GM18505 (cell line): ENCODE measurements at regions not wholly inside any gene's neighbourhood (a gene's known extent, or its start where the extent isn't known, plus 50 kb on each side); places are given as distances from the start of the nearest gene placed in this dataset.

Experiments
- ATAC-seq: cut with Tn5 transposase; IDR thresholded peaks from one replicate; pipeline ENCODE4 v1.9.1; 2021; ENCODE audit not compliant: unreplicated experiment
- POLR2A ChIP-seq: IDR thresholded peaks from 4 replicates; pipeline ENCODE4 v1.6.1; 2011; ENCODE audit warnings: borderline replicate concordance; ENCODE audit not compliant: insufficient read depth, insufficient read length; ENCODE audit errors: extremely low read depth

- ATAC-seq, result no peak
- no peak for TF ChIP-seq POLR2A
Measured at GRCh38 chr6:22413681-22414311, 117.0 kb upstream of the PRL start.

DNA sequence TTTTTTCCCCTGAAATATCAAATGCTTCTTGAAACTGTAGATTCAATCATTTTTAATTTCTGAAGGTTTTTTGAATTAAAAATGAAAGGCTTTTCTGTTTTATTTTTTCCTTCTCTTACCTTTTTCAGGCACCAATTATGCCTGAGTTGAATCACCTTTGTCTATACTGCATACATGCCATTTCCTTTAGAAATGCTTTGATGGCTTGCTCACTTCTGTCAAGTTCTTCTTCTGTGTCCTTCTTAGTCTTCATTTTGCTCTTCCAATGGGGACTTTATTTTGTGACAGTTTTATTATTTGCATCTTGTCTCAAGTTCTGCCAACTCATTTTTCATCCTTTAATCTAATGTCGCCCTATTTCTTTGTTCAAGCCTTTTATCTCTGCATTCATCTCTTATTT lies 121.9 kb upstream of the PRL start:
- TF ChIP-seq POLR2A, result no peak
- ATAC-seq, result no peak

GRCh38 chr6:22421198-22421597 lies 124.4 kb upstream of the PRL start:
- TF ChIP-seq POLR2A, result no peak
- ATAC-seq, result no peak

DNA sequence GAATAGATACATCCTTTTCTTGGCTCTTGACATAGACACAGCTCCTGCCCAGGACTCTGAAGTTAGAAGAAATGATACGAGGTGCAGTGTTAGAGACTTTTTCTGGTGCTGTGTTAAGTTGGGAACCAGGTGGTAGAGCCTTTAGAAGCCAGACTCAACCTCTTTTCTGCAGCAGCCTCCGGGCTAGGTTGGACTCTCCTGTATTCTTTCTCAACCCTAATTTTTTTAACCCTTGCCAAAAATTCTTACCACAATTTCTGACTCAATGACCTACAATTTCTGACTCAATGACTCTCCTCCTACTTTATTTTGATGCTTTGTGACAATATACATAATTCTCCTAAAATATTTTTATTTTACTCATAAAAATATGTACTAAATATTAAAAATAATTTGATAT lies 127.4 kb upstream of the PRL start:
- ATAC-seq, result no peak
- no peak for TF ChIP-seq POLR2A

DNA sequence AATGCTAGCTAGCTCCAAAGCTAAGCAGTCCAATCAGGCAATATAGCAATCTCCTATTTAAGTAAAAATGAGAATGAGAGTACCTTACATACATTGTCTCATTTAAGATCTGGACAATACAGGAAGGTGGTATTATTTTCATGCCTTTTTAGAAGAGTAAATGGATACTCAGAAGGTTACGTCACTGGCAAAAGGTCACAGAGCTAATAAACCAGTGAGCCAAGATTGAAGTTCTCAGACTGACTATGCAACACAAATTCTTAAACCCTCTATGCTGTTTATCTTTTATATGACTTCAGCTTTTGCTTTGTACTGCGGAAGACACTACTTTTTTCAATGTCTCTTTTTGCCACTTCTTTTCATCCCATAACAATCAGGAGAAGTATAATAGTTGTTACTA lies 135.2 kb upstream of the PRL start:
- no peak for ATAC-seq
- no peak for TF ChIP-seq POLR2A

- ATAC-seq, result no peak
- TF ChIP-seq POLR2A, result no peak
Measured at GRCh38 chr6:22433745-22434144, 135.6 kb upstream of the HDGFL1 start.

- no peak for ATAC-seq
- no peak for TF ChIP-seq POLR2A
Measured at GRCh38 chr6:22435151-22435550, 134.2 kb upstream of the HDGFL1 start.

GRCh38 chr6:22436134-22436533 lies 133.2 kb upstream of the HDGFL1 start:
- TF ChIP-seq POLR2A, result no peak
- ATAC-seq, result no peak

DNA sequence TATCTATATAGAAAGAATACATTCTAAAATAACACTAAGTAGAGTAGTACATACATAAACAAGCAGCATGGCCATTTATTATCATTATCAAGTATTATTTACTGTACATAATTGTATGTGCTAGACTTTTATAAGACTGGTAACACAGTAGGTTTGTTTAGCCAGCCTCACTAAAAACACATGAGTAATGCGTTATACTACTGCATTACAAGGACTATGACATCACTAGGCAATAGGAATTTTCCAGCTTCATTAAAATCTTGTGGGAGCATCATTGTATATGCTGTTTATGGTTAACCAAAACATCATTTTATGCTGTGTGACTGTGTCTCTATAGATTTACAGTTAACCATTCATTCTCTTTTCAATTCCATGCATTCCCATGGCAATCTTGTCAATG lies 131.7 kb upstream of the HDGFL1 start:
- no peak for TF ChIP-seq POLR2A
- no peak for ATAC-seq

- no peak for TF ChIP-seq POLR2A
- ATAC-seq, result no peak
Measured at GRCh38 chr6:22442826-22443225, 126.5 kb upstream of the HDGFL1 start.

DNA sequence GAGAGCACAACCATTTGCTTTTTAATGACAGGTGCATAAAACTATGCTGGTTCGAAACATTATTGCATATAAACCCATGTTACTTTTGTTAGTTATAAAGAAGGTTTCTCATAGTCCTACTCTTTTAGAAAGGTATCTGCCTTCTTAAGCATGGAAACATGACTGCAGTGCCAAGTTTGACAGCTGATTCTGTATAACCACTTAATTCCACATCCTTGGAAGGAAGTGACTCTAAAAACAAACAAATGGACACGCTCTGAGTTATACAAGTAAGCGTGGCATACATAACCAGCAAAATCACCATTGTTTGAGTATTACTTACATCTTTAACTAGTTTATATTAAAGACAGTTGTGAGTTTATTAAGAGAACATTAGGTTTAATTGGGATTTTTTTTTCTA lies 125.0 kb upstream of the HDGFL1 start:
- TF ChIP-seq POLR2A, result no peak
- ATAC-seq, result no peak

DNA sequence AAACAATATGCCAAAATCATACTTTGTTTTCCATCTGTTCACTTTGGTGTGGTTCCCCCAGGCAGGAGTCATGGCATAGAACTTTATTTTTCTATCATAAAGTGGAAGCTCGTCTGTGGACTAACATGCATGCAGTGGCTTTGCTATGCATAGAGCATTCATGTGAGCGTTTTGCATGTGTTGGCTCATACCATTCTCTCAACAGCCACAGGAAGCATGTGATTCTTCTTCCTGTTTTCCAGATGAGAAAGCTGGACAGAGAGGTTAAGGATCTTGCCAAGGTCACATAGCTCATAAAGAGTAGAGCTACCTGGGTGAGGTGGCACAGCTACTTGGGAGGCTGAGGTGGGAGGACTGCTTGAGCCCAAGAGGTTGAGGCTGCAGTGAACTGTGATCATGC lies 123.4 kb upstream of the HDGFL1 start:
- no peak for ATAC-seq
- TF ChIP-seq POLR2A, result no peak

GRCh38 chr6:22447249-22448196 lies 121.8 kb upstream of the HDGFL1 start:
- no peak for ATAC-seq
- no peak for TF ChIP-seq POLR2A

DNA sequence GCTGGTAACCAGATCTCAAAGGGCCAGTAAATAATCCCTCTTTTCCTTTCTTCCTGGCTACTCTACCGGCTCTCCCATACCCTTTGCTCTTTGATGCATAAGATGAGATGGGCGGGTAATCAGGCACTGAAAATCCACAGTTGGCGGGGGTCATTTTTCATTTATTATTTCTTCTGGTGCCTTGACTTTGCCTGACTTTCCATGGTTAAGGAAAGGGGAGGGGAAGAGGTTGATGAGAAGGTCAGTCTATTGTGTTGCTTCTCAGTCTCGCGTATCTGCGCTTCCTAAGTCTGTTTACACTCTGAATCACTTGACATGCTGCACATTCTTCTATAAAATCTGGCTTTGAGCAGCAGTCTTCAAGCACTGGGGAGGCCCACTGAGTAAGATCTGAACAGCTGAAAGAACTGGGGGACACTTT lies 121.1 kb upstream of the HDGFL1 start:
- no peak for TF ChIP-seq POLR2A
- no peak for ATAC-seq
